Spleen (tissue), 7 donors: ENCODE measurements at regions not wholly inside any gene's neighbourhood (a gene's known extent, or its start where the extent isn't known, plus 50 kb on each side); places are given as distances from the start of the nearest gene placed in this dataset.

Experiments
- POLR2AphosphoS5 ChIP-seq, 3 donors: sonication (generic); formaldehyde crosslinking; IDR thresholded peaks; one replicate each; pipeline ENCODE4 v1.5.1; 2017; ENCODE audit warnings: antibody characterized with exemption in 3 of 3
- TF ChIP-seq, protein P1 (sequence below), 11 experiments: fragments of 200-600 bp in 7 of 11; fragments of 450-650 bp in 4 of 11; sonication (generic) in 4 of 11; IDR thresholded peaks in 8 of 11; conservative IDR thresholded peaks in 3 of 11; 1 replicate in 7 of 11; 2 replicates in 4 of 11; pipeline versions ENCODE4 v1.4.0 to v1.8.0; 2016 to 2021; ENCODE audit warnings: antibody characterized with exemption in 11 of 11, inconsistent platforms in 4 of 11, mild to moderate bottlenecking in 1 of 11
- donor health status: DM: no; HTN: no; CAD: no; lungs with moderate emphysema.
- donor health status: DM: no; HTN: no; CAD: no.
- donor health status: DM: no; HTN: no; CAD: no.

GRCh38 chr5:5588887-5589826, 166.7 kb downstream of the ICE1 start:
- TF ChIP-seq, protein P1, sequence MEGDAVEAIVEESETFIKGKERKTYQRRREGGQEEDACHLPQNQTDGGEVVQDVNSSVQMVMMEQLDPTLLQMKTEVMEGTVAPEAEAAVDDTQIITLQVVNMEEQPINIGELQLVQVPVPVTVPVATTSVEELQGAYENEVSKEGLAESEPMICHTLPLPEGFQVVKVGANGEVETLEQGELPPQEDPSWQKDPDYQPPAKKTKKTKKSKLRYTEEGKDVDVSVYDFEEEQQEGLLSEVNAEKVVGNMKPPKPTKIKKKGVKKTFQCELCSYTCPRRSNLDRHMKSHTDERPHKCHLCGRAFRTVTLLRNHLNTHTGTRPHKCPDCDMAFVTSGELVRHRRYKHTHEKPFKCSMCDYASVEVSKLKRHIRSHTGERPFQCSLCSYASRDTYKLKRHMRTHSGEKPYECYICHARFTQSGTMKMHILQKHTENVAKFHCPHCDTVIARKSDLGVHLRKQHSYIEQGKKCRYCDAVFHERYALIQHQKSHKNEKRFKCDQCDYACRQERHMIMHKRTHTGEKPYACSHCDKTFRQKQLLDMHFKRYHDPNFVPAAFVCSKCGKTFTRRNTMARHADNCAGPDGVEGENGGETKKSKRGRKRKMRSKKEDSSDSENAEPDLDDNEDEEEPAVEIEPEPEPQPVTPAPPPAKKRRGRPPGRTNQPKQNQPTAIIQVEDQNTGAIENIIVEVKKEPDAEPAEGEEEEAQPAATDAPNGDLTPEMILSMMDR (IDR thresholded peaks at IDR 0.05 in 8 of 11, conservative IDR thresholded peaks at IDR 0.05 in 3 of 11), result no peak
- no peak for TF ChIP-seq POLR2AphosphoS5 (IDR thresholded peaks at IDR 0.05)
